ENCODE measurements at regions not wholly inside any gene's neighbourhood (a gene's known extent, or its start where the extent isn't known, plus 50 kb on each side); places are given as distances from the start of the nearest gene placed in this dataset.

GRCh38 chr9:94479757-94480156 is 75.1 kb upstream of the PCAT7 start:
- Histone ChIP-seq H3K27me3 (ENCODE audit: insufficient read depth, low read length) (no peaks in the 10 kb centered on the region), H3K79me2 (ENCODE audit: insufficient read depth, low read length) (no peaks in the 10 kb centered on the region), H4K20me1 (ENCODE audit: insufficient read depth, low read length) (no peaks in the 10 kb centered on the region), H3K4me1 (ENCODE audit: insufficient read depth, low read length) (no peaks in the 10 kb centered on the region), H3K36me3 (ENCODE audit: insufficient read depth, low read length) (no peaks in the 10 kb centered on the region), H3K9ac (ENCODE audit: low read length) (no peak overlapping the region), H3K27ac (ENCODE audit: low read depth, low read length) (no peak overlapping the region), H3K4me3 (ENCODE audit: insufficient read depth, low read depth, low read length) (no peak overlapping the region), H3K9me3 (ENCODE audit: insufficient read depth, low read depth, low read length) (no peaks in the 10 kb centered on the region), H2AFZ (ENCODE audit: low read depth, low read length) (no peak overlapping the region), H3K4me2 (ENCODE audit: low read length) (no peak overlapping the region)
- H3K36me3 Mint-ChIP-seq (ENCODE audit: low read depth, unreplicated experiment), result peaks cover 2% of the 10 kb centered on the region
- no peak for TF ChIP-seq EZH2 (IDR thresholded peaks at IDR 0.05; ENCODE audit: insufficient read depth, low read length)
- H3K27ac Mint-ChIP-seq (ENCODE audit: unreplicated experiment), result no peak overlapping the region
- no peak for FAIRE-seq
- no peak for DNase-seq (ENCODE audit: low read depth)
- peaks cover 3% of the 10 kb centered on the region for H3K4me1 Mint-ChIP-seq (ENCODE audit: low read depth, unreplicated experiment)
- H3K9me3 Mint-ChIP-seq (ENCODE audit: unreplicated experiment), result peaks cover 9% of the 10 kb centered on the region
- no peaks in the 10 kb centered on the region for H3K27me3 Mint-ChIP-seq (ENCODE audit: low read depth, unreplicated experiment)
- no peak overlapping the region for H3K4me3 Mint-ChIP-seq (ENCODE audit: unreplicated experiment)

- Mint-ChIP-seq H3K27ac (ENCODE audit: unreplicated experiment) (no peak overlapping the region), H3K4me3 (ENCODE audit: unreplicated experiment) (no peak overlapping the region)
These were observed 74.7 kb upstream of the PCAT7 start for GRCh38 chr9:94480205-94480604.

GRCh38 chr9:94482110-94482509 is 72.8 kb upstream of the PCAT7 start:
- no peak overlapping the region for H3K4me2 ChIP-seq (ENCODE audit: low read length)
- Mint-ChIP-seq H3K36me3 (ENCODE audit: low read depth, unreplicated experiment) (peaks cover 2% of the 10 kb centered on the region), H3K9me3 (ENCODE audit: unreplicated experiment) (peaks cover 7% of the 10 kb centered on the region), H3K4me3 (ENCODE audit: unreplicated experiment) (no peak overlapping the region), H3K27ac (ENCODE audit: unreplicated experiment) (no peak overlapping the region), H3K4me1 (ENCODE audit: low read depth, unreplicated experiment) (peaks cover 3% of the 10 kb centered on the region), H3K27me3 (ENCODE audit: low read depth, unreplicated experiment) (no peaks in the 10 kb centered on the region)
- no peaks in the 10 kb centered on the region for H4K20me1 ChIP-seq (ENCODE audit: insufficient read depth, low read length)
- TF ChIP-seq EZH2 (IDR thresholded peaks at IDR 0.05; ENCODE audit: insufficient read depth, low read length) (no peak), CTCF (IDR thresholded peaks at IDR 0.05; ENCODE audit: insufficient read depth, low read depth, low read length) (no peak)
- no peaks in the 10 kb centered on the region for H3K9me3 ChIP-seq (ENCODE audit: insufficient read depth, low read depth, low read length)
- no peak overlapping the region for H2AFZ ChIP-seq (ENCODE audit: low read depth, low read length)
- H3K4me1 ChIP-seq (ENCODE audit: insufficient read depth, low read length), result no peaks in the 10 kb centered on the region
- no peak overlapping the region for H3K27ac ChIP-seq (ENCODE audit: low read depth, low read length)
- FAIRE-seq (no peak), DNase-seq (ENCODE audit: low read depth) (no peak)
- H3K4me3 ChIP-seq (ENCODE audit: insufficient read depth, low read depth, low read length), result no peak overlapping the region
- H3K79me2 ChIP-seq (ENCODE audit: insufficient read depth, low read length), result no peaks in the 10 kb centered on the region
- H3K27me3 ChIP-seq (ENCODE audit: insufficient read depth, low read length), result no peaks in the 10 kb centered on the region
- H3K36me3 ChIP-seq (ENCODE audit: insufficient read depth, low read length), result no peaks in the 10 kb centered on the region
- H3K9ac ChIP-seq (ENCODE audit: low read length), result no peak overlapping the region

More at GRCh38 chr9:94480205-94480604, 74.7 kb upstream of the PCAT7 start:
- H3K4me1 ChIP-seq (ENCODE audit: insufficient read depth, low read length), result no peaks in the 10 kb centered on the region
- H3K27ac ChIP-seq (ENCODE audit: low read depth, low read length), result no peak overlapping the region
- no peak for TF ChIP-seq EZH2 (IDR thresholded peaks at IDR 0.05; ENCODE audit: insufficient read depth, low read length)
- no peak for TF ChIP-seq CTCF (IDR thresholded peaks at IDR 0.05; ENCODE audit: insufficient read depth, low read depth, low read length)
- H2AFZ ChIP-seq (ENCODE audit: low read depth, low read length), result no peak overlapping the region
- no peaks in the 10 kb centered on the region for H3K79me2 ChIP-seq (ENCODE audit: insufficient read depth, low read length)
- no peaks in the 10 kb centered on the region for H4K20me1 ChIP-seq (ENCODE audit: insufficient read depth, low read length)
- no peak for FAIRE-seq
- peaks cover 3% of the 10 kb centered on the region for H3K4me1 Mint-ChIP-seq (ENCODE audit: low read depth, unreplicated experiment)
- H3K9me3 Mint-ChIP-seq (ENCODE audit: unreplicated experiment), result peaks cover 9% of the 10 kb centered on the region
- no peak overlapping the region for H3K9ac ChIP-seq (ENCODE audit: low read length)
- H3K36me3 Mint-ChIP-seq (ENCODE audit: low read depth, unreplicated experiment), result peaks cover 2% of the 10 kb centered on the region
- no peaks in the 10 kb centered on the region for H3K36me3 ChIP-seq (ENCODE audit: insufficient read depth, low read length)
- no peak for DNase-seq (ENCODE audit: low read depth)
- H3K27me3 Mint-ChIP-seq (ENCODE audit: low read depth, unreplicated experiment), result no peaks in the 10 kb centered on the region
- no peak overlapping the region for H3K4me3 ChIP-seq (ENCODE audit: insufficient read depth, low read depth, low read length)
- H3K27me3 ChIP-seq (ENCODE audit: insufficient read depth, low read length), result no peaks in the 10 kb centered on the region
- H3K9me3 ChIP-seq (ENCODE audit: insufficient read depth, low read depth, low read length), result no peaks in the 10 kb centered on the region
- H3K4me2 ChIP-seq (ENCODE audit: low read length), result no peak overlapping the region

Measured in astrocyte (in vitro differentiated cells and primary cell).